NCI-H2196 treated with DMSO at 0.1 percent for 48 hours (cell line): ENCODE measurements at regions not wholly inside any gene's neighbourhood (a gene's known extent, or its start where the extent isn't known, plus 50 kb on each side); places are given as distances from the start of the nearest gene placed in this dataset.
A peak's percentile ranks its signal among the peaks of the same experiment; 100 is the strongest.
"Not testable (repeated sequence)": the region's sequence is repeated elsewhere in the genome, so short reads cannot be mapped to it uniquely, and the experiment has no call there.

Source experiments
- DNase-seq: peaks from one replicate; lab custom pipeline; 2025; ENCODE audit not compliant: unreplicated experiment; lab: John Stamatoyannopoulos, UW

- DNase-seq: no peak
Observed at GRCh38 chr13:85608255-85608829, 190.9 kb downstream of the SLITRK6 start.

GRCh38 chr13:85603735-85604134 is 195.5 kb downstream of the SLITRK6 start:
- DNase-seq: no peak

GRCh38 chr13:85601526-85601925 is 197.7 kb downstream of the SLITRK6 start:
- DNase-seq: no peak

- no peak for DNase-seq
Observed at GRCh38 chr13:85597790-85598500, 201.3 kb downstream of the SLITRK6 start.

- DNase-seq: no peak
Observed at GRCh38 chr13:85592211-85592610, 207.0 kb downstream of the SLITRK6 start.

GRCh38 chr13:85590231-85590931 is 208.8 kb downstream of the SLITRK6 start:
- DNase-seq: no peak

GRCh38 chr13:85589021-85589420 is 210.2 kb downstream of the SLITRK6 start:
- DNase-seq: no peak

GRCh38 chr13:85588359-85588758 is 210.9 kb downstream of the SLITRK6 start:
- no peak for DNase-seq

- DNase-seq: no peak
Observed at GRCh38 chr13:85586856-85587255, 212.4 kb downstream of the SLITRK6 start.

- DNase-seq: peak; percentile 6
Observed at GRCh38 chr13:85586422-85586831, 212.8 kb downstream of the SLITRK6 start.

GRCh38 chr13:85582890-85583289 is 216.3 kb downstream of the SLITRK6 start:
- no peak for DNase-seq

- no peak for DNase-seq
Observed at GRCh38 chr13:85575110-85575509, 224.1 kb downstream of the SLITRK6 start.

- DNase-seq: no peak
Observed at GRCh38 chr13:85567909-85568308, 231.3 kb downstream of the SLITRK6 start.

GRCh38 chr13:85565652-85566051 is 233.6 kb downstream of the SLITRK6 start:
- no peak for DNase-seq

GRCh38 chr13:85564598-85564997 is 234.6 kb downstream of the SLITRK6 start:
- DNase-seq: no peak

- no peak for DNase-seq
Observed at GRCh38 chr13:85562282-85562681, 236.9 kb downstream of the SLITRK6 start.

- peak; percentile 1 for DNase-seq
Observed at GRCh38 chr13:85557691-85558467, 241.3 kb downstream of the SLITRK6 start.

GRCh38 chr13:85551012-85551411 is 248.2 kb downstream of the SLITRK6 start:
- DNase-seq: no peak

- DNase-seq: no peak
Observed at GRCh38 chr13:85549819-85550218, 249.4 kb downstream of the SLITRK6 start.

GRCh38 chr13:85548845-85549244 is 250.4 kb downstream of the SLITRK6 start:
- not testable (repeated sequence) for DNase-seq

GRCh38 chr13:85545771-85546170 is 253.4 kb downstream of the SLITRK6 start:
- DNase-seq: no peak
